Gastrocnemius medialis (tissue), 4 donors: ENCODE measurements at regions not wholly inside any gene's neighbourhood (a gene's known extent, or its start where the extent isn't known, plus 50 kb on each side); places are given as distances from the start of the nearest gene placed in this dataset.

ENCODE experiments used
- CTCF ChIP-seq, 5 experiments: fragments of 450-650 bp in 3 of 5; fragments of 200-600 bp in 2 of 5; sonication (generic) in 2 of 5; IDR thresholded peaks in 4 of 5; conservative IDR thresholded peaks in 1 of 5; 1 replicate in 4 of 5; 2 replicates in 1 of 5; pipeline ENCODE4 v1.5.1; 2016 to 2019; ENCODE audit warnings: antibody characterized with exemption in 5 of 5, mild to moderate bottlenecking in 3 of 5, moderate library complexity in 3 of 5
- POLR2A ChIP-seq, 2 donors: fragments of 450-650 bp; IDR thresholded peaks; one replicate each; pipeline ENCODE4 v1.6.1; 2017; ENCODE audit warnings: antibody characterized with exemption in 2 of 2, mild to moderate bottlenecking in 2 of 2, moderate library complexity in 2 of 2

DNA sequence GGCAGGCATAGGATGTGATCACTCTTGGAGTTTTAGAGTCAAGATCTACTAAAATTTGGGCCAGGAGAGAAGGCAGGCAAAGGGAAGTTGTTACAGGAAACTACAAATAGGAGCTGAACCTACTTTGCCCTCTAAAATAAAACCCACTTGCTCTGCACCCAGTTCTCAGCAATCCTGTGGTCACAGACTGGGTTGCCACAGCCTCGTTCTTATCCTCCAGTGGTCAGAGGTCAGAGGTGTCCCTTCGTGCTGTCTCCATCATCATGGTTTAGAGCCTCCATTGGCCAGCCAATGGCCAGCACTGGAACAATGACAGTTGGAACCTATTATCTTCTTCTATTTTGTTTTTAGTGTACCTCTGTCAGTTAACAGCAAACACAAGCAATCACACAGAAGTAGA lies 90.7 kb upstream of the TNP1 start:
- no peak for TF ChIP-seq POLR2A (IDR thresholded peaks at IDR 0.05)
- no peak for TF ChIP-seq CTCF (IDR thresholded peaks at IDR 0.05 in 4 of 5, conservative IDR thresholded peaks at IDR 0.05 in 1 of 5)
